ENCODE measurements at regions not wholly inside any gene's neighbourhood (a gene's known extent, or its start where the extent isn't known, plus 50 kb on each side); places are given as distances from the start of the nearest gene placed in this dataset.
"Not testable (repeated sequence)": the region's sequence is repeated elsewhere in the genome, so short reads cannot be mapped to it uniquely, and the experiment has no call there.

GRCh38 chr18:51568151-51568550 lies 370.7 kb upstream of the MEX3C start:
- Histone ChIP-seq H3K27me3 (no peaks in the 10 kb centered on the region), H3K4me3 (no peak overlapping the region), H3K9me3 (no peaks in the 10 kb centered on the region), H3K36me3 (no peaks in the 10 kb centered on the region)
- DNase-seq: no peak

- no peaks in the 10 kb centered on the region for H3K36me3 ChIP-seq
- no peak overlapping the region for H3K4me3 ChIP-seq
- no peak for DNase-seq
- no peaks in the 10 kb centered on the region for H3K9me3 ChIP-seq
- no peaks in the 10 kb centered on the region for H3K27me3 ChIP-seq
Observed at GRCh38 chr18:51569153-51569552, 371.7 kb upstream of the MEX3C start.

- H3K27me3 ChIP-seq: no peaks in the 10 kb centered on the region
- H3K36me3 ChIP-seq: no peaks in the 10 kb centered on the region
- H3K9me3 ChIP-seq: no peaks in the 10 kb centered on the region
- H3K4me3 ChIP-seq: no peak overlapping the region
- no peak for DNase-seq
Observed at GRCh38 chr18:51569561-51569960, 372.1 kb upstream of the MEX3C start.

- DNase-seq, H3K9me3 ChIP-seq, H3K4me3 ChIP-seq, H3K36me3 ChIP-seq, H3K27me3 ChIP-seq: not testable (repeated sequence)
Observed at GRCh38 chr18:51570071-51570470, 372.6 kb upstream of the MEX3C start.

GRCh38 chr18:51573886-51574285 lies 376.4 kb upstream of the MEX3C start:
- not testable (repeated sequence) for DNase-seq, H3K9me3 ChIP-seq, H3K27me3 ChIP-seq, H3K4me3 ChIP-seq, H3K36me3 ChIP-seq

- Histone ChIP-seq H3K4me3 (no peak overlapping the region), H3K27me3 (no peaks in the 10 kb centered on the region), H3K36me3 (no peaks in the 10 kb centered on the region), H3K9me3 (no peaks in the 10 kb centered on the region)
- DNase-seq: no peak
Observed at GRCh38 chr18:51575171-51575570, 377.7 kb upstream of the MEX3C start.

GRCh38 chr18:51578406-51578980 lies 381.0 kb upstream of the MEX3C start:
- Histone ChIP-seq H3K9me3 (no peaks in the 10 kb centered on the region), H3K36me3 (no peaks in the 10 kb centered on the region), H3K4me3 (no peak overlapping the region), H3K27me3 (no peaks in the 10 kb centered on the region)
- DNase-seq: no peak

- H3K9me3 ChIP-seq: no peaks in the 10 kb centered on the region
- no peak overlapping the region for H3K4me3 ChIP-seq
- no peaks in the 10 kb centered on the region for H3K27me3 ChIP-seq
- no peaks in the 10 kb centered on the region for H3K36me3 ChIP-seq
- no peak for DNase-seq
Observed at GRCh38 chr18:51580580-51580979, 383.1 kb upstream of the MEX3C start.

- peak; percentile 14 for DNase-seq
- H3K4me3 ChIP-seq: no peak overlapping the region
Observed at GRCh38 chr18:51582551-51582950, 385.1 kb upstream of the MEX3C start.

GRCh38 chr18:51588616-51589015 lies 391.1 kb upstream of the MEX3C start:
- DNase-seq: no peak
- Histone ChIP-seq H3K4me3 (no peak overlapping the region), H3K27me3 (no peaks in the 10 kb centered on the region), H3K9me3 (no peaks in the 10 kb centered on the region), H3K36me3 (no peaks in the 10 kb centered on the region)

More at GRCh38 chr18:51582551-51582950, 385.1 kb upstream of the MEX3C start:
- Histone ChIP-seq H3K9me3 (no peaks in the 10 kb centered on the region), H3K27me3 (no peaks in the 10 kb centered on the region), H3K36me3 (no peaks in the 10 kb centered on the region)

GRCh38 chr18:51593931-51594330 lies 396.4 kb upstream of the MEX3C start:
- Histone ChIP-seq H3K36me3 (no peaks in the 10 kb centered on the region), H3K9me3 (no peaks in the 10 kb centered on the region), H3K27me3 (no peaks in the 10 kb centered on the region), H3K4me3 (no peak overlapping the region)
- DNase-seq: no peak

GRCh38 chr18:51603111-51603510 lies 405.6 kb upstream of the MEX3C start:
- Histone ChIP-seq H3K27me3 (no peaks in the 10 kb centered on the region), H3K36me3 (no peaks in the 10 kb centered on the region), H3K9me3 (no peaks in the 10 kb centered on the region)

GRCh38 chr18:51603551-51603950 lies 406.1 kb upstream of the MEX3C start:
- Histone ChIP-seq H3K9me3 (no peaks in the 10 kb centered on the region), H3K4me3 (no peak overlapping the region), H3K36me3 (no peaks in the 10 kb centered on the region), H3K27me3 (no peaks in the 10 kb centered on the region)
- no peak for DNase-seq

More at GRCh38 chr18:51603111-51603510, 405.6 kb upstream of the MEX3C start:
- no peak overlapping the region for H3K4me3 ChIP-seq
- no peak for DNase-seq

- H3K27me3 ChIP-seq: no peaks in the 10 kb centered on the region
- H3K36me3 ChIP-seq: no peaks in the 10 kb centered on the region
- DNase-seq: no peak
Observed at GRCh38 chr18:51610481-51610880, 413.0 kb upstream of the MEX3C start.

GRCh38 chr18:51611326-51611725 lies 413.8 kb upstream of the MEX3C start:
- H3K36me3 ChIP-seq: no peaks in the 10 kb centered on the region

More at GRCh38 chr18:51610481-51610880, 413.0 kb upstream of the MEX3C start:
- no peak overlapping the region for H3K4me3 ChIP-seq
- H3K9me3 ChIP-seq: no peaks in the 10 kb centered on the region

GRCh38 chr18:51614033-51614432 lies 416.6 kb upstream of the MEX3C start:
- H3K4me3 ChIP-seq: no peak overlapping the region
- no peaks in the 10 kb centered on the region for H3K9me3 ChIP-seq
- DNase-seq: peak; percentile 74
- no peaks in the 10 kb centered on the region for H3K36me3 ChIP-seq
- H3K27me3 ChIP-seq: no peaks in the 10 kb centered on the region

More at GRCh38 chr18:51611326-51611725, 413.8 kb upstream of the MEX3C start:
- no peak overlapping the region for H3K4me3 ChIP-seq
- H3K9me3 ChIP-seq: no peaks in the 10 kb centered on the region
- no peaks in the 10 kb centered on the region for H3K27me3 ChIP-seq
- no peak for DNase-seq

GRCh38 chr18:51614967-51615571 lies 417.6 kb upstream of the MEX3C start:
- Histone ChIP-seq H3K27me3 (no peaks in the 10 kb centered on the region), H3K4me3 (no peak overlapping the region)
- no peak for DNase-seq

GRCh38 chr18:51617167-51617566 lies 419.7 kb upstream of the MEX3C start:
- no peak for DNase-seq

More at GRCh38 chr18:51614967-51615571, 417.6 kb upstream of the MEX3C start:
- Histone ChIP-seq H3K36me3 (no peaks in the 10 kb centered on the region), H3K9me3 (no peaks in the 10 kb centered on the region)

More at GRCh38 chr18:51617167-51617566, 419.7 kb upstream of the MEX3C start:
- H3K4me3 ChIP-seq: no peak overlapping the region
- H3K9me3 ChIP-seq: no peaks in the 10 kb centered on the region
- no peaks in the 10 kb centered on the region for H3K36me3 ChIP-seq
- H3K27me3 ChIP-seq: peaks cover 7% of the 10 kb centered on the region; the same call in 1 of the 2 replicates

Measured in MG63 (cell line).